HepG2 (cell line): ENCODE measurements at regions not wholly inside any gene's neighbourhood (a gene's known extent, or its start where the extent isn't known, plus 50 kb on each side); places are given as distances from the start of the nearest gene placed in this dataset.

ENCODE experiments used
- ATAC-seq: fragments of 200-7000 bp; cut with Tn5 transposase; 3 replicates; pipeline ENCODE4 v1.9.1; 2020; ENCODE audit warnings: mild to moderate bottlenecking, moderate library complexity
- BruUV-seq: library from RNA; stranded (reverse); fragments of 400-500 nt; replicated peaks from 2 replicates; lab custom pipeline; 2021; lab: Mats Ljungman, UMichigan
- CTCF ChIA-PET: fragments of 300-600 bp; formaldehyde crosslinking; extraction: SDS; loops from one replicate; lab custom pipeline; 2021; ENCODE audit warnings: low total read pairs, inconsistent platforms, low intra/inter-chr PET ratio; lab: Yijun Ruan, JAX
- POLR2A ChIA-PET: fragments of 350-600 bp; sonication (Branson Sonifier 250); formaldehyde crosslinking; loops from one replicate; lab custom pipeline; 2020; ENCODE audit warnings: antibody characterized with exemption, inconsistent platforms; lab: Yijun Ruan, JAX
- DNase-seq: peaks from one replicate; pipeline ENCODE4 v3.0.0-alpha.2; 2015; ENCODE audit warnings: low spot score
- FAIRE-seq: peaks from 3 replicates; lab custom pipeline; 2011; peaks lifted over from hg19 to GRCh38; lab: Jason Lieb, UNC
- H2AFZ ChIP-seq: one replicate; pipeline ENCODE4 v1.6.1; 2011; ENCODE audit warnings: low read length, inconsistent platforms
- H3K27ac ChIP-seq: fragments of 300-600 bp; 3 replicates; pipeline ENCODE4 v1.8.0; 2011; ENCODE audit warnings: mixed run types, mild to moderate bottlenecking, mixed read lengths, low read length, inconsistent platforms; ENCODE audit not compliant: insufficient read depth; ENCODE audit errors: extremely low read length
- H3K27me3 ChIP-seq, 2 experiments: fragments of 200-600 bp in 1 of 2; 2 replicates in 1 of 2; 3 replicates in 1 of 2; pipeline versions ENCODE4 v1.6.0 to v1.8.0; 2011; ENCODE audit warnings: low read length in 2 of 2, mild to moderate bottlenecking in 2 of 2, moderate library complexity in 2 of 2, inconsistent platforms in 1 of 2; ENCODE audit not compliant: insufficient read depth in 2 of 2, control insufficient read depth in 1 of 2
- H3K36me3 ChIP-seq, 2 experiments: fragments of 200-600 bp in 1 of 2; replicated peaks in 1 of 2; 2 replicates in 1 of 2; 3 replicates in 1 of 2; pipeline versions ENCODE4 v1.5.1 to v1.8.0; 2011; ENCODE audit warnings: low read length in 2 of 2, inconsistent platforms in 1 of 2; ENCODE audit not compliant: insufficient read depth in 2 of 2, control insufficient read depth in 1 of 2
- H3K4me1 ChIP-seq: 2 replicates; pipeline ENCODE4 v1.5.1; 2012; ENCODE audit warnings: low read length, inconsistent platforms; ENCODE audit not compliant: insufficient read depth
- H3K4me2 ChIP-seq: 2 replicates; pipeline ENCODE4 v1.6.0; 2011; ENCODE audit warnings: low read depth, low read length, inconsistent platforms
- H3K4me3 ChIP-seq, 3 experiments: fragments of 200-600 bp in 1 of 3; sonication (generic), shearing (Covaris generic) in 1 of 3; replicated peaks in 1 of 3; 2 replicates each; pipeline ENCODE4 v1.5.1; 2011 to 2016; ENCODE audit warnings: low read length in 3 of 3, inconsistent platforms in 2 of 3, low read depth in 2 of 3, mild to moderate bottlenecking in 2 of 3, control low read depth in 1 of 3, mixed read lengths in 1 of 3; ENCODE audit not compliant: insufficient read depth in 1 of 3
- H3K79me2 ChIP-seq: one replicate; pipeline ENCODE4 v1.6.1; 2011; ENCODE audit warnings: low read length, inconsistent platforms; ENCODE audit not compliant: insufficient read depth
- H3K9ac ChIP-seq: 2 replicates; pipeline ENCODE4 v1.6.0; 2011; ENCODE audit warnings: mild to moderate bottlenecking, low read depth, low read length, inconsistent platforms; ENCODE audit not compliant: insufficient read depth
- H3K9me3 ChIP-seq: 2 replicates; pipeline ENCODE4 v1.5.1; 2012; ENCODE audit warnings: mild to moderate bottlenecking, low read length
- H4K20me1 ChIP-seq: 2 replicates; pipeline ENCODE4 v1.6.0; 2011; ENCODE audit warnings: inconsistent platforms, mild to moderate bottlenecking, low read length, moderate library complexity; ENCODE audit not compliant: insufficient read depth
- CEBPB ChIP-seq: IDR thresholded peaks from 2 replicates; pipeline ENCODE4 v1.6.1; 2011; ENCODE audit warnings: low read depth, low read length, improper control_type of control experiment, borderline replicate concordance
- PHF20 ChIP-seq: sonication (generic); formaldehyde crosslinking; IDR thresholded peaks from 2 replicates; pipeline ENCODE4 v1.5.0; 2020; ENCODE audit warnings: mild to moderate bottlenecking, missing genetic modification reagents
- SALL1 ChIP-seq: sonication (generic); formaldehyde crosslinking; IDR thresholded peaks from 2 replicates; pipeline ENCODE4 v1.8.0; 2022; ENCODE audit warnings: mild to moderate bottlenecking, missing genetic modification reagents
- ZNF713 ChIP-seq: sonication (generic); formaldehyde crosslinking; IDR thresholded peaks from 2 replicates; pipeline ENCODE4 v1.4.0; 2020; ENCODE audit warnings: mild to moderate bottlenecking, missing genetic modification reagents
- ZNF816 ChIP-seq: sonication (generic); formaldehyde crosslinking; IDR thresholded peaks from 2 replicates; pipeline ENCODE4 v1.8.0; 2022; ENCODE audit warnings: missing genetic modification reagents, mild to moderate bottlenecking, borderline replicate concordance
- WGBS: methylation state at CpG from one replicate; pipeline ENCODE4 v1.1.6; 2017; ENCODE audit warnings: low lambda C conversion rate; 5-methylcytosine and 5-hydroxymethylcytosine counted together
- in situ Hi-C: cut with HindIII; loops from 2 replicates; pipeline ENCODE4 v1.10.0; 2017; ENCODE audit warnings: low pct_unique_long_range_greater_than_20kb; ENCODE audit not compliant: extremely low pct_ligation_motif_present
- intact Hi-C: fragments of 100-400 bp; cut with micrococcal nuclease; formaldehyde crosslinking; loops from one replicate; pipeline ENCODE4 v1.10.0; 2022; ENCODE audit not compliant: unreplicated experiment
- TF ChIP-seq, protein P1 (sequence below): sonication (generic); formaldehyde crosslinking; IDR thresholded peaks from 2 replicates; pipeline ENCODE4 v1.8.0; 2022; ENCODE audit warnings: missing genetic modification reagents, mild to moderate bottlenecking, borderline replicate concordance
- TF ChIP-seq, protein P2 (sequence below): IDR thresholded peaks from 2 replicates; pipeline ENCODE4 v1.4.0; 2020; ENCODE audit warnings: mild to moderate bottlenecking, missing genetic modification reagents

GRCh38 chr1:83571536-83571935, 427.4 kb downstream of the TTLL7 start:
- FAIRE-seq = no peak
- POLR2A ChIA-PET = no interaction called here
- no peaks in the 10 kb centered on the region for H4K20me1 ChIP-seq

More at GRCh38 chr1:83571536-83571935, 427.4 kb downstream of the TTLL7 start:
- Histone ChIP-seq H2AFZ (no peak overlapping the region), H3K4me2 (no peak overlapping the region), H3K79me2 (no peaks in the 10 kb centered on the region), H3K4me3 (no peak overlapping the region), H3K27me3 (no peaks in the 10 kb centered on the region; a peak in 1 of 5 replicates), H3K9ac (no peak overlapping the region), H3K36me3 (no peaks in the 10 kb centered on the region), H3K9me3 (peaks cover 82% of the 10 kb centered on the region), H3K27ac (no peak overlapping the region), H3K4me1 (no peaks in the 10 kb centered on the region)
- no peak for DNase-seq
- in situ Hi-C loops (no loop called here), intact Hi-C loops (no loop called here)
- ATAC-seq = no peak
- CTCF ChIA-PET = no interaction called here
- TF ChIP-seq CEBPB (no peak), ZNF816 (CRISPR knock-in tag) (no peak), SALL1 (CRISPR knock-in tag) (no peak), ZNF713 (CRISPR knock-in tag) (no peak), PHF20 (CRISPR knock-in tag) (no peak)
- TF ChIP-seq, protein P1, sequence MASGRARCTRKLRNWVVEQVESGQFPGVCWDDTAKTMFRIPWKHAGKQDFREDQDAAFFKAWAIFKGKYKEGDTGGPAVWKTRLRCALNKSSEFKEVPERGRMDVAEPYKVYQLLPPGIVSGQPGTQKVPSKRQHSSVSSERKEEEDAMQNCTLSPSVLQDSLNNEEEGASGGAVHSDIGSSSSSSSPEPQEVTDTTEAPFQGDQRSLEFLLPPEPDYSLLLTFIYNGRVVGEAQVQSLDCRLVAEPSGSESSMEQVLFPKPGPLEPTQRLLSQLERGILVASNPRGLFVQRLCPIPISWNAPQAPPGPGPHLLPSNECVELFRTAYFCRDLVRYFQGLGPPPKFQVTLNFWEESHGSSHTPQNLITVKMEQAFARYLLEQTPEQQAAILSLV (CRISPR knock-in tag) = no peak
- TF ChIP-seq, protein P2, sequence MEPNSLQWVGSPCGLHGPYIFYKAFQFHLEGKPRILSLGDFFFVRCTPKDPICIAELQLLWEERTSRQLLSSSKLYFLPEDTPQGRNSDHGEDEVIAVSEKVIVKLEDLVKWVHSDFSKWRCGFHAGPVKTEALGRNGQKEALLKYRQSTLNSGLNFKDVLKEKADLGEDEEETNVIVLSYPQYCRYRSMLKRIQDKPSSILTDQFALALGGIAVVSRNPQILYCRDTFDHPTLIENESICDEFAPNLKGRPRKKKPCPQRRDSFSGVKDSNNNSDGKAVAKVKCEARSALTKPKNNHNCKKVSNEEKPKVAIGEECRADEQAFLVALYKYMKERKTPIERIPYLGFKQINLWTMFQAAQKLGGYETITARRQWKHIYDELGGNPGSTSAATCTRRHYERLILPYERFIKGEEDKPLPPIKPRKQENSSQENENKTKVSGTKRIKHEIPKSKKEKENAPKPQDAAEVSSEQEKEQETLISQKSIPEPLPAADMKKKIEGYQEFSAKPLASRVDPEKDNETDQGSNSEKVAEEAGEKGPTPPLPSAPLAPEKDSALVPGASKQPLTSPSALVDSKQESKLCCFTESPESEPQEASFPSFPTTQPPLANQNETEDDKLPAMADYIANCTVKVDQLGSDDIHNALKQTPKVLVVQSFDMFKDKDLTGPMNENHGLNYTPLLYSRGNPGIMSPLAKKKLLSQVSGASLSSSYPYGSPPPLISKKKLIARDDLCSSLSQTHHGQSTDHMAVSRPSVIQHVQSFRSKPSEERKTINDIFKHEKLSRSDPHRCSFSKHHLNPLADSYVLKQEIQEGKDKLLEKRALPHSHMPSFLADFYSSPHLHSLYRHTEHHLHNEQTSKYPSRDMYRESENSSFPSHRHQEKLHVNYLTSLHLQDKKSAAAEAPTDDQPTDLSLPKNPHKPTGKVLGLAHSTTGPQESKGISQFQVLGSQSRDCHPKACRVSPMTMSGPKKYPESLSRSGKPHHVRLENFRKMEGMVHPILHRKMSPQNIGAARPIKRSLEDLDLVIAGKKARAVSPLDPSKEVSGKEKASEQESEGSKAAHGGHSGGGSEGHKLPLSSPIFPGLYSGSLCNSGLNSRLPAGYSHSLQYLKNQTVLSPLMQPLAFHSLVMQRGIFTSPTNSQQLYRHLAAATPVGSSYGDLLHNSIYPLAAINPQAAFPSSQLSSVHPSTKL (CRISPR knock-in tag) = no peak
- WGBS = 1% methylated on average over 3 of the region's 3 CpGs
- BruUV-seq = no TSS peak
